Brain microvascular endothelial cell (primary cell): ENCODE measurements at regions not wholly inside any gene's neighbourhood (a gene's known extent, or its start where the extent isn't known, plus 50 kb on each side); places are given as distances from the start of the nearest gene placed in this dataset.

Experiments used
- DNase-seq: peaks from one replicate; pipeline ENCODE4 v3.0.0-alpha.2; 2020
- H3K27ac ChIP-seq: fragments of 250-450 bp; sonication (Bioruptor Pico); 2 replicates; pipeline ENCODE4 v1.5.1; 2020; ENCODE audit warnings: mild to moderate bottlenecking, moderate library complexity
- H3K27me3 ChIP-seq: fragments of 250-450 bp; sonication (Bioruptor Pico); replicated peaks from 2 replicates; pipeline ENCODE4 v1.5.1; 2020; ENCODE audit warnings: mild to moderate bottlenecking
- H3K36me3 ChIP-seq: fragments of 250-450 bp; sonication (Bioruptor Pico); replicated peaks from 2 replicates; pipeline ENCODE4 v1.5.1; 2020; ENCODE audit warnings: mild to moderate bottlenecking
- H3K4me3 ChIP-seq: 2 replicates; pipeline ENCODE4 v1.5.1; 2011; ENCODE audit warnings: low read depth, mild to moderate bottlenecking, control low read depth, low read length, moderate library complexity
- CTCF ChIP-seq: IDR thresholded peaks from 2 replicates; pipeline ENCODE4 v1.5.1; 2011; ENCODE audit warnings: low read depth, mild to moderate bottlenecking, moderate library complexity, low read length, control low read depth, inconsistent platforms; ENCODE audit errors: missing control alignments
- in situ Hi-C: cut with HindIII; loops from 2 replicates; pipeline ENCODE4 v1.10.0; 2017; ENCODE audit warnings: low sequenced_read_pairs, low pct_ligation_motif_present

GRCh38 chr14:97960436-97960835, 1163.3 kb downstream of the VRK1 start:
- H3K36me3 ChIP-seq = no peaks in the 10 kb centered on the region
- no peak for DNase-seq
- H3K27ac ChIP-seq = no peak overlapping the region
- H3K27me3 ChIP-seq = no peaks in the 10 kb centered on the region
- no peak overlapping the region for H3K4me3 ChIP-seq
- in situ Hi-C loops = no loop called here
- TF ChIP-seq CTCF = no peak

GRCh38 chr14:97970222-97970621, 1173.0 kb downstream of the VRK1 start:
- Histone ChIP-seq H3K4me3 (no peak overlapping the region), H3K27me3 (no peaks in the 10 kb centered on the region), H3K36me3 (no peaks in the 10 kb centered on the region), H3K27ac (no peak overlapping the region)
- DNase-seq = no peak
- in situ Hi-C loops = no loop called here
- TF ChIP-seq CTCF = no peak

DNA sequence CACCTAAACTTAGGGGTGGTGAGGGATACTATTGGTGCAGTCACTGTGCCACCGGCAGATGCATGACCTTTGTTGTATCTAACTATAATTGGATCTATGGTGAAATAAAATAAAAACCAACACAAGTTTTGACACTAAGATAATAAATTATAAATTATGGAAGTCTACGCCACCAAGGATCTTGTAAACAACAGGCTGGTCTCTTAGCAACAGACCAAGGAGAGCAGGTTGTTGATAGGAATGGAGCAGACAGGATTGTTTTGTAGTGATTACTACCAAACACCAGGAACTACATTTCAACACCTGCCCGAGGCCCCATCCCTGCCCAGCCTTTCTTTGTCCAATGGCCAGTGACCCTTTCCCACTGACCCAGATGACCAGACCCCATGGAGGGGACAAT, 1178.0 kb downstream of the VRK1 start:
- no peak for TF ChIP-seq CTCF
- no peaks in the 10 kb centered on the region for H3K36me3 ChIP-seq
- H3K27me3 ChIP-seq = no peaks in the 10 kb centered on the region
- no peak overlapping the region for H3K4me3 ChIP-seq
- no peak overlapping the region for H3K27ac ChIP-seq
- in situ Hi-C loops = no loop called here
- DNase-seq = no peak

GRCh38 chr14:97975962-97976361, 1178.8 kb downstream of the VRK1 start:
- in situ Hi-C loops = no loop called here
- no peaks in the 10 kb centered on the region for H3K27me3 ChIP-seq
- no peak overlapping the region for H3K4me3 ChIP-seq
- no peak for DNase-seq
- no peak overlapping the region for H3K27ac ChIP-seq
- H3K36me3 ChIP-seq = no peaks in the 10 kb centered on the region
- no peak for TF ChIP-seq CTCF

GRCh38 chr14:97976861-97977260, 1179.7 kb downstream of the VRK1 start:
- H3K36me3 ChIP-seq = no peaks in the 10 kb centered on the region
- no peak overlapping the region for H3K27ac ChIP-seq
- TF ChIP-seq CTCF = no peak
- H3K4me3 ChIP-seq = no peak overlapping the region
- in situ Hi-C loops = no loop called here
- no peaks in the 10 kb centered on the region for H3K27me3 ChIP-seq
- no peak for DNase-seq

- Histone ChIP-seq H3K27ac (no peak overlapping the region), H3K27me3 (no peaks in the 10 kb centered on the region), H3K4me3 (no peak overlapping the region), H3K36me3 (no peaks in the 10 kb centered on the region)
- DNase-seq = no peak
- no peak for TF ChIP-seq CTCF
- in situ Hi-C loops = no loop called here
Measured at GRCh38 chr14:97977651-97978261, 1180.6 kb downstream of the VRK1 start.
